ENCODE measurements at regions not wholly inside any gene's neighbourhood (a gene's known extent, or its start where the extent isn't known, plus 50 kb on each side); places are given as distances from the start of the nearest gene placed in this dataset.

DNA sequence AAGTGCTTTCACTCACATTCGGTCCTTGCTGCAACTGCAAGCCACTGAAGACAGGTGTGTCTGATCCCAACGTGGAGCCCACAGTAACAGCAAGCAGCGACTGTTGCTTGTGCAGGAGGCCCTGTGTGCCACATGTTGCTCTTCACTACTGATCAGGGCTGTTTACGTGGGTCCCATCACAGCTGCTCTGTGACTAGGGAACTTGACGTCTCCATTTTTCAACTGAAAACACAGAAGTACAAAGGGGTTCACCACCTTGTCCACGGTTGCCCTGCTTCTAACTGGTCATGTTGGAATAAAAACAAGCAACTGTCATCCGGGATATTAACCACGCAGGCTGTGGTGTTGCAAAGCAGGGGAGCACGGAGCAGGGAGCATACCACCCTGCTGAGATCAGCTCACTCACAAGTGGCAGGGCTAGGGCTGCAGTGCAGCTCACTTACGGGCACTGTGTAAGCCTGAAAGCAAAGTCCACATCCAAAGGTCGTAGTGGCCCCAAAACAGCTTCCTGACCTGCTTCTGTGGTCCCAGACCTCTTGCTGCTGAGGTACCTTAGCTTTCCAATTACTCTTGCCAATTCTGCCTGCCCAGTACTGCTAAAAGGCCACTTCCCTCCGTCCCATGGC, 105.8 kb upstream of the DUSP22 start:
- Histone ChIP-seq H3K4me1 (ENCODE audit: control insufficient read depth, insufficient read depth, low read length) (no peaks in the 10 kb centered on the region), H3K9me3 (ENCODE audit: control insufficient read depth, insufficient read depth, low read depth, low read length) (no peaks in the 10 kb centered on the region), H3K4me3 (ENCODE audit: low read depth, low read length) (no peak overlapping the region), H3K27ac (ENCODE audit: extremely low read depth, low read depth, low read length) (no peak overlapping the region), H3K36me3 (ENCODE audit: control insufficient read depth in 2 of 2, insufficient read depth in 1 of 2, low read length in 2 of 2) (no peaks in the 10 kb centered on the region)
- POLR2A ChIA-PET = no interaction called here
- CTCF ChIA-PET = interaction anchor here (0.7 to 7.1 kb wide), 4 partner anchors 202 to 1249 kb away, joined by 3 to 106 read pairs (median 4); no protein-coding TSS in a partner anchor
- TF ChIP-seq SCRT2 (tag by site-specific recombination; IDR thresholded peaks at IDR 0.05) = 0 out of 2 replicates have a peak, but pooled peaks have one; percentile 33
- TF ChIP-seq ZNF214 (tag by site-specific recombination; IDR thresholded peaks at IDR 0.05; ENCODE audit: borderline replicate concordance) = no peak

DNA sequence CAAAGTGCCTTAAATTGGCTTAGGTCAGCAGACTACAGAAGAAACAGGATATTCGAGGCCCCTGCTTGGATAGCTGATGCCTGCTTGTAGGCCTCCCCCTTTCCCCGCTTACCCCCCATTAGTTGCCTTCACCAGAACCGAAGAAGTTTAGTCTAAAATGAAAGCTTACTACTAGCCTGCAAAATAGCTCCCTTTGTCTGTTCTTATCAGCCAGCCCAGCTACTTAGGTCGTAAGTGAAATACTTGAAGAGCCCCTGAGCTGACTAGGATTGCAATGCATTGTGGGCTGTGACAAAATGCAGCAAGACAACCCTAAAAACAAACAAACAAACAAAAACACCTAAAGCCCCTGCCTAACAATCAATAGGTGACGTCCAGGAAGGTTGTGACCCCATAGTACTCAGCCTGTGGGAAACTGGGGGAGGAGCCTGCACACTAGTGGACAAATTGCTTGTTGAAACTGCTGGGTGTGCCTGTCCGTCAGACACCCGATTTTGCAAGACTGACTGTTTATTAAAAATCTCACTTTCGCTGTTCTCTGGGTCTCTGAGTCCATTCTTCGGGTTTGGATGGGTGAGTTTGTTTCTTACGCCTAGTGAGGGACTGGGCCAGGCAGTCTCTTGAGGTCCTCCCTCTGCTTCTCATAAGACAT, 105.0 kb upstream of the DUSP22 start:
- ChIA-PET CTCF (interaction anchor here (0.6 to 7.1 kb wide), 11 partner anchors 19 to 1249 kb away, joined by 3 to 106 read pairs (median 5); no protein-coding TSS in a partner anchor), POLR2A (no interaction called here)
- Histone ChIP-seq H3K4me1 (ENCODE audit: control insufficient read depth, insufficient read depth, low read length) (no peaks in the 10 kb centered on the region), H3K36me3 (ENCODE audit: control insufficient read depth in 2 of 2, insufficient read depth in 1 of 2, low read length in 2 of 2) (no peaks in the 10 kb centered on the region), H3K27ac (ENCODE audit: extremely low read depth, low read depth, low read length) (no peak overlapping the region), H3K4me3 (ENCODE audit: low read depth, low read length) (no peak overlapping the region), H3K9me3 (ENCODE audit: control insufficient read depth, insufficient read depth, low read depth, low read length) (no peaks in the 10 kb centered on the region)
- TF ChIP-seq, protein P1, sequence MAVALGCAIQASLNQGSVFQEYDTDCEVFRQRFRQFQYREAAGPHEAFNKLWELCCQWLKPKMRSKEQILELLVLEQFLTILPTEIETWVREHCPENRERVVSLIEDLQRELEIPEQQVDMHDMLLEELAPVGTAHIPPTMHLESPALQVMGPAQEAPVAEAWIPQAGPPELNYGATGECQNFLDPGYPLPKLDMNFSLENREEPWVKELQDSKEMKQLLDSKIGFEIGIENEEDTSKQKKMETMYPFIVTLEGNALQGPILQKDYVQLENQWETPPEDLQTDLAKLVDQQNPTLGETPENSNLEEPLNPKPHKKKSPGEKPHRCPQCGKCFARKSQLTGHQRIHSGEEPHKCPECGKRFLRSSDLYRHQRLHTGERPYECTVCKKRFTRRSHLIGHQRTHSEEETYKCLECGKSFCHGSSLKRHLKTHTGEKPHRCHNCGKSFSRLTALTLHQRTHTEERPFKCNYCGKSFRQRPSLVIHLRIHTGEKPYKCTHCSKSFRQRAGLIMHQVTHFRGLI (tag by site-specific recombination; IDR thresholded peaks at IDR 0.05) = no peak
- TF ChIP-seq ZBTB21 (tag by site-specific recombination; IDR thresholded peaks at IDR 0.05) = no peak

DNA sequence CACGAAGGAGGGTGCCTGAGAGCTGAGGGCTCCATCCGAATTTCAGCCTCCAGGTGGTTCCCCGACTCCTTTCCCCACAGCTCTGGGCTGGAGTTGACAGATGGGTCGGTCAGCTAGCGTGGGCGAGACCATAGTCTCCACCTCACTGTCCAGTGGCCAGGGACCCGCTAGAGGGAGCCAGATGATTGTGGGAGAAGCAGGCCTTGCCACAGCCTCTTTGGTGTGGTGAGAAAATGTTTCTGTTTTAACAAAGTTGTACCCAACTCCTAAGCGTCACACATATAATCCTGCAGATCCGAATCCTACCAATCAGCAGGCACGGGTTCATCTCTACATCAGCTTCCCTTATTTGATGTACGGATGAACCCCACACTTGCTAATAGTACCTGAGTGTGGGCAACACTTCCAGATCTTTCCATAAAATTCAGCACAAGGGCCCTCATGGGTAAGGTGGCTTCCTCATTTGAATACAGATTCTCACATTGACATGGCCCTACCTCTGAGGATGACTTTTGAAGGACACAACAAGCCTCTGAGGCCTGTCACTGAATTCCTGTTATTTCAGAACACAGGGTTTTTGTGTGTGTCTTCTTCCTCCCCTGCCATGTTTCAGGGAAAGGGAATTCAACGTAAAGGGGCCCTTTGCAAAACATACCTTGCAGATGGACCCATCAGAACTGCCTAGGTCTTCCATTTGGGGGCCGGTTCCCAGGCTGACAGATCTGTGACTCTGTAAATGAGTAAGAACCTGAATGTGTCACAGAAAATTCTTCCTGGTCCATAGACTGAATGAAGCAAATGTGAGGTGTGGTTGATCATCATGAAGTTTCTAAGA, 103.2 kb upstream of the DUSP22 start:
- CTCF ChIA-PET = interaction anchor here (0.5 to 7.1 kb wide), 55 partner anchors 9 to 1248 kb away, joined by 3 to 106 read pairs (median 4); partner anchors contain the start of gene EXOC2
- H3K4me3 ChIP-seq (ENCODE audit: low read depth, low read length) = no peak overlapping the region
- POLR2A ChIA-PET = no interaction called here
- no peaks in the 10 kb centered on the region for H3K4me1 ChIP-seq (ENCODE audit: control insufficient read depth, insufficient read depth, low read length)
- H3K27ac ChIP-seq (ENCODE audit: extremely low read depth, low read depth, low read length) = no peak overlapping the region
- no peaks in the 10 kb centered on the region for H3K36me3 ChIP-seq (ENCODE audit: control insufficient read depth in 2 of 2, insufficient read depth in 1 of 2, low read length in 2 of 2)
- no peaks in the 10 kb centered on the region for H3K9me3 ChIP-seq (ENCODE audit: control insufficient read depth, insufficient read depth, low read depth, low read length)
- TF ChIP-seq ZNF558 (tag by site-specific recombination; IDR thresholded peaks at IDR 0.05) (no peak), ZNF416 (tag by site-specific recombination; IDR thresholded peaks at IDR 0.05) (no peak), GLI4 (tag by site-specific recombination; IDR thresholded peaks at IDR 0.05) (no peak), ZNF132 (tag by site-specific recombination; IDR thresholded peaks at IDR 0.05; ENCODE audit: borderline replicate concordance) (no peak), ZNF837 (tag by site-specific recombination; IDR thresholded peaks at IDR 0.05) (no peak), SETDB1 (IDR thresholded peaks at IDR 0.05; ENCODE audit: insufficient read length, low read length) (no peak), ZNF658 (tag by site-specific recombination; IDR thresholded peaks at IDR 0.05) (no peak), ZNF571 (tag by site-specific recombination; IDR thresholded peaks at IDR 0.05) (no peak), ZFHX2 (tag by site-specific recombination; conservative IDR thresholded peaks at IDR 0.05) (peak; percentile 66), ZNF140 (tag by site-specific recombination; IDR thresholded peaks at IDR 0.05) (no peak), ZNF701 (tag by site-specific recombination; IDR thresholded peaks at IDR 0.05) (no peak), ZNF155 (tag by site-specific recombination; IDR thresholded peaks at IDR 0.05) (no peak), ZBTB17 (tag by site-specific recombination; IDR thresholded peaks at IDR 0.05) (peak; percentile 35; the same call in 1 of the 2 replicates), ZNF133 (tag by site-specific recombination; IDR thresholded peaks at IDR 0.05) (no peak), YY2 (tag by site-specific recombination; IDR thresholded peaks at IDR 0.05) (no peak)
- TF ChIP-seq, protein P2, sequence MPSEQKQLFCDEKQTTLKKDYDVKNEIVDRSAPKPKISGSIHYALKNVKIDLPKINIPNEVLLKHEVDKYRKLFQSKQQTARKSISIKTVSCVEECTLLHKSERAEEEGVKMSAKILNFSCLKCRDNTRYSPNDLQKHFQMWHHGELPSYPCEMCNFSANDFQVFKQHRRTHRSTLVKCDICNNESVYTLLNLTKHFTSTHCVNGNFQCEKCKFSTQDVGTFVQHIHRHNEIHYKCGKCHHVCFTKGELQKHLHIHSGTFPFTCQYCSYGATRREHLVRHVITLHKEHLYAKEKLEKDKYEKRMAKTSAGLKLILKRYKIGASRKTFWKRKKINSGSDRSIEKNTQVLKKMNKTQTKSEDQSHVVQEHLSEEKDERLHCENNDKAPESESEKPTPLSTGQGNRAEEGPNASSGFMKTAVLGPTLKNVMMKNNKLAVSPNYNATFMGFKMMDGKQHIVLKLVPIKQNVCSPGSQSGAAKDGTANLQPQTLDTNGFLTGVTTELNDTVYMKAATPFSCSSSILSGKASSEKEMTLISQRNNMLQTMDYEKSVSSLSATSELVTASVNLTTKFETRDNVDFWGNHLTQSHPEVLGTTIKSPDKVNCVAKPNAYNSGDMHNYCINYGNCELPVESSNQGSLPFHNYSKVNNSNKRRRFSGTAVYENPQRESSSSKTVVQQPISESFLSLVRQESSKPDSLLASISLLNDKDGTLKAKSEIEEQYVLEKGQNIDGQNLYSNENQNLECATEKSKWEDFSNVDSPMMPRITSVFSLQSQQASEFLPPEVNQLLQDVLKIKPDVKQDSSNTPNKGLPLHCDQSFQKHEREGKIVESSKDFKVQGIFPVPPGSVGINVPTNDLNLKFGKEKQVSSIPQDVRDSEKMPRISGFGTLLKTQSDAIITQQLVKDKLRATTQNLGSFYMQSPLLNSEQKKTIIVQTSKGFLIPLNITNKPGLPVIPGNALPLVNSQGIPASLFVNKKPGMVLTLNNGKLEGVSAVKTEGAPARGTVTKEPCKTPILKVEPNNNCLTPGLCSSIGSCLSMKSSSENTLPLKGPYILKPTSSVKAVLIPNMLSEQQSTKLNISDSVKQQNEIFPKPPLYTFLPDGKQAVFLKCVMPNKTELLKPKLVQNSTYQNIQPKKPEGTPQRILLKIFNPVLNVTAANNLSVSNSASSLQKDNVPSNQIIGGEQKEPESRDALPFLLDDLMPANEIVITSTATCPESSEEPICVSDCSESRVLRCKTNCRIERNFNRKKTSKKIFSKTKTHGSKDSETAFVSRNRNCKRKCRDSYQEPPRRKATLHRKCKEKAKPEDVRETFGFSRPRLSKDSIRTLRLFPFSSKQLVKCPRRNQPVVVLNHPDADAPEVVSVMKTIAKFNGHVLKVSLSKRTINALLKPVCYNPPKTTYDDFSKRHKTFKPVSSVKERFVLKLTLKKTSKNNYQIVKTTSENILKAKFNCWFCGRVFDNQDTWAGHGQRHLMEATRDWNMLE (tag by site-specific recombination; conservative IDR thresholded peaks at IDR 0.05; ENCODE audit: low read depth) = no peak
- TF ChIP-seq, protein P3, sequence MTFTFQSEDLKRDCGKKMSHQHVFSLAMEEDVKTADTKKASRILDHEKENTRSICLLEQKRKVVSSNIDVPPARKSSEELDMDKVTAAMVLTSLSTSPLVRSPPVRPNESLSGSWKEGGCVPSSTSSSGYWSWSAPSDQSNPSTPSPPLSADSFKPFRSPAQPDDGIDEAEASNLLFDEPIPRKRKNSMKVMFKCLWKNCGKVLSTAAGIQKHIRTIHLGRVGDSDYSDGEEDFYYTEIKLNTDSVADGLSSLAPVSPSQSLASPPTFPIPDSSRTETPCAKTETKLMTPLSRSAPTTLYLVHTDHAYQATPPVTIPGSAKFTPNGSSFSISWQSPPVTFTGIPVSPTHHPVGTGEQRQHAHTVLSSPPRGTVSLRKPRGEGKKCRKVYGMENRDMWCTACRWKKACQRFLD (tag by site-specific recombination; IDR thresholded peaks at IDR 0.05) = no peak

Data from HEK293 (cell line).